GM23248 (cell line): ENCODE measurements at regions not wholly inside any gene's neighbourhood (a gene's known extent, or its start where the extent isn't known, plus 50 kb on each side); places are given as distances from the start of the nearest gene placed in this dataset.

ENCODE experiments used
- DNase-seq: peaks from one replicate; pipeline ENCODE4 v3.0.0-alpha.2; 2015
- H2AFZ ChIP-seq: fragments of 200-600 bp; sonication (generic); 2 replicates; pipeline ENCODE4 v1.6.1; 2016; ENCODE audit warnings: antibody characterized with exemption
- H3F3A ChIP-seq: fragments of 200-600 bp; sonication (generic); 2 replicates; pipeline ENCODE4 v1.6.1; 2016; ENCODE audit warnings: mild to moderate bottlenecking, antibody characterized with exemption, mixed run types; ENCODE audit not compliant: insufficient read depth
- H3K27ac ChIP-seq: fragments of 200-600 bp; sonication (generic); 2 replicates; pipeline ENCODE4 v1.5.1; 2016; ENCODE audit warnings: mild to moderate bottlenecking
- H3K27me3 ChIP-seq: fragments of 200-600 bp; sonication (generic); replicated peaks from 2 replicates; pipeline ENCODE4 v1.6.1; 2016; ENCODE audit warnings: mild to moderate bottlenecking; ENCODE audit not compliant: insufficient read depth
- H3K36me3 ChIP-seq: fragments of 200-600 bp; sonication (generic); 2 replicates; pipeline ENCODE4 v1.6.1; 2016; ENCODE audit warnings: low read depth, mild to moderate bottlenecking
- H3K4me1 ChIP-seq: fragments of 200-600 bp; sonication (generic); 2 replicates; pipeline ENCODE4 v1.6.1; 2016; ENCODE audit warnings: mild to moderate bottlenecking; ENCODE audit not compliant: insufficient read depth
- H3K4me2 ChIP-seq: fragments of 200-600 bp; sonication (generic); one replicate; pipeline ENCODE4 v1.6.1; 2016; ENCODE audit warnings: mild to moderate bottlenecking; ENCODE audit not compliant: unreplicated experiment
- H3K4me3 ChIP-seq: fragments of 200-600 bp; sonication (generic); 2 replicates; pipeline ENCODE4 v1.5.1; 2016; ENCODE audit warnings: mild to moderate bottlenecking
- H3K79me2 ChIP-seq: fragments of 200-600 bp; sonication (generic); 2 replicates; pipeline ENCODE4 v1.6.1; 2016; ENCODE audit warnings: mild to moderate bottlenecking; ENCODE audit not compliant: insufficient read depth
- H3K9ac ChIP-seq: fragments of 200-600 bp; sonication (generic); 2 replicates; pipeline ENCODE4 v1.6.1; 2016; ENCODE audit warnings: mild to moderate bottlenecking
- H3K9me2 ChIP-seq: fragments of 200-600 bp; sonication (generic); 2 replicates; pipeline ENCODE4 v1.6.1; 2016; ENCODE audit warnings: mixed run types, mild to moderate bottlenecking, moderate library complexity; ENCODE audit not compliant: insufficient read depth
- H3K9me3 ChIP-seq: fragments of 200-600 bp; sonication (generic); one replicate; pipeline ENCODE4 v1.6.1; 2017; ENCODE audit warnings: low read depth
- H4K20me1 ChIP-seq: fragments of 200-600 bp; sonication (generic); 2 replicates; pipeline ENCODE4 v1.6.0; 2016; ENCODE audit not compliant: insufficient read depth
- EZH2 ChIP-seq: fragments of 200-600 bp; sonication (generic); IDR thresholded peaks from 2 replicates; pipeline ENCODE4 v1.6.1; 2018; ENCODE audit warnings: antibody characterized with exemption, mild to moderate bottlenecking; ENCODE audit not compliant: insufficient read depth, poor library complexity, severe bottlenecking
- EZH2phosphoT487 ChIP-seq: fragments of 200-600 bp; sonication (generic); IDR thresholded peaks from 2 replicates; pipeline ENCODE4 v1.6.1; 2018; ENCODE audit warnings: antibody characterized with exemption, moderate library complexity, mild to moderate bottlenecking, low read depth; ENCODE audit not compliant: insufficient read depth
- WGBS, 2 experiments: methylation state at CpG; one replicate each; pipeline ENCODE4 v1.1.6; 2015 to 2017; ENCODE audit warnings: low lambda C conversion rate in 2 of 2, low coverage in 1 of 2; ENCODE audit errors: missing lambda C conversion rate in 2 of 2; 5-methylcytosine and 5-hydroxymethylcytosine counted together
- in situ Hi-C: fragments of 300-500 bp; cut with MboI; formaldehyde crosslinking; loops from 2 replicates; pipeline ENCODE4 v1.15.0; 2020

DNA sequence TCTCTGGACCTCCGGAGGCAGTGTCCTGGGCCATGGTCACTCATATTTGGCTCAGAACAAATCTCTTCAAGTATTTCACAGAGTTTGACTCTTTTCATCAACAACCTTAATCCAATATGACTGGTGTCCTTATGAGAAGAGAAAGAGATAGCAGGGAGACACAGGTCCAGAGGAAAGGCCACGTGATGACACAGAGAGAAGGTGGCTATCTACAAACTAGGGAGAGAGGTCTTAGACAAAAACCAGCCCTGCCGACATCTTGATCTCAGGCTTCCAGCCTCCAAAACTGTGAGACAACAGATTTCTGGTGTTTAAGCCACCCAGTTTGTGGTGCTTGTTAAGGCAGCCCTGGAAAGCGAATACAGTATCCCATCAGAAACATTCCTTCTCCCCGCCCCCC is 237.1 kb upstream of the PROK2 start:
- H3K27ac ChIP-seq, result no peak overlapping the region
- no peak for TF ChIP-seq EZH2
- TF ChIP-seq EZH2phosphoT487, result no peak
- WGBS, 2 experiments, result 88 to 89% methylated on average over 5 of the region's 5 CpGs
- no peaks in the 10 kb centered on the region for H3F3A ChIP-seq
- no peaks in the 10 kb centered on the region for H4K20me1 ChIP-seq
- no peaks in the 10 kb centered on the region for H3K36me3 ChIP-seq
- no peaks in the 10 kb centered on the region for H3K9me3 ChIP-seq
- DNase-seq, result no peak
- no peak overlapping the region for H3K4me3 ChIP-seq
- no peaks in the 10 kb centered on the region for H3K79me2 ChIP-seq
- H3K4me1 ChIP-seq, result peaks cover 15% of the 10 kb centered on the region
- no peak overlapping the region for H2AFZ ChIP-seq
- no peak overlapping the region for H3K4me2 ChIP-seq
- H3K9ac ChIP-seq, result no peak overlapping the region
- no peaks in the 10 kb centered on the region for H3K9me2 ChIP-seq
- no peaks in the 10 kb centered on the region for H3K27me3 ChIP-seq
- in situ Hi-C loops, result no loop called here

DNA sequence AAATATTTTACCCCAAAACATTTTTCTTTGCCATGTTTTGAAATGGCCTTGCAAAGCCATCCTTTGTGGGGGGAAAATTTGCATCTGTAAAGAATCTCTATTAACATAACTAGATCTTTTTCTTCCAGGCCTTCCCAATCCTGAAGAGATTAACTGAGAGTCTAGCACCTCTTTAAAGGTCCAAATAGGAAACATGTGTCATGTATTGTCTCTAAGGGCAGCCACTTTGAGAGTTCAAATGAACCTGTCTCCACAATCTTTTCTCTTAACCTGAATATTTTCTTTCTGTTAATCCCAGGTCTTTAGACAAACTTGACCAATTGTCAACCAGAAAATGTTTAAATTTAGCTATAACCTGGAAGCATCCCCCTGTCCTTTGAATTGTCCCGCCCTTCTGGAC is 236.6 kb upstream of the PROK2 start:
- H3K4me1 ChIP-seq, result peaks cover 15% of the 10 kb centered on the region
- H3K4me2 ChIP-seq, result no peak overlapping the region
- DNase-seq, result no peak
- no peaks in the 10 kb centered on the region for H3K27me3 ChIP-seq
- no peaks in the 10 kb centered on the region for H3K36me3 ChIP-seq
- no peaks in the 10 kb centered on the region for H3K79me2 ChIP-seq
- no peak overlapping the region for H3K27ac ChIP-seq
- H2AFZ ChIP-seq, result no peak overlapping the region
- H3K9me2 ChIP-seq, result no peaks in the 10 kb centered on the region
- WGBS, 2 experiments, result 80 to 93% methylated on average over 1 of the region's 1 CpG
- no peaks in the 10 kb centered on the region for H3F3A ChIP-seq
- in situ Hi-C loops, result no loop called here
- H3K4me3 ChIP-seq, result no peak overlapping the region
- no peaks in the 10 kb centered on the region for H3K9me3 ChIP-seq
- H3K9ac ChIP-seq, result no peak overlapping the region
- no peaks in the 10 kb centered on the region for H4K20me1 ChIP-seq
- no peak for TF ChIP-seq EZH2phosphoT487
- no peak for TF ChIP-seq EZH2

GRCh38 chr3:72018343-72018984 is 233.5 kb upstream of the PROK2 start:
- peak overlapping the region; percentile 20; the same call in 1 of the 2 replicates for H2AFZ ChIP-seq
- peak; percentile 59 for DNase-seq
- H3F3A ChIP-seq, result no peaks in the 10 kb centered on the region
- 0 out of 2 replicates have a peak overlapping the region, but pooled peaks have one; percentile 13 for H3K27ac ChIP-seq
- H3K9me2 ChIP-seq, result no peaks in the 10 kb centered on the region
- peaks cover 15% of the 10 kb centered on the region for H3K4me1 ChIP-seq
- WGBS, 2 experiments, result 73 to 75% methylated on average over 5 of the region's 5 CpGs
- H3K79me2 ChIP-seq, result no peaks in the 10 kb centered on the region
- TF ChIP-seq EZH2phosphoT487 (no peak), EZH2 (no peak)
- no peaks in the 10 kb centered on the region for H3K27me3 ChIP-seq
- in situ Hi-C loops, result no loop called here
- H3K9ac ChIP-seq, result no peak overlapping the region
- peak overlapping the region; percentile 34 for H3K4me2 ChIP-seq
- no peaks in the 10 kb centered on the region for H3K9me3 ChIP-seq
- H3K36me3 ChIP-seq, result no peaks in the 10 kb centered on the region
- H3K4me3 ChIP-seq, result no peak overlapping the region
- no peaks in the 10 kb centered on the region for H4K20me1 ChIP-seq

DNA sequence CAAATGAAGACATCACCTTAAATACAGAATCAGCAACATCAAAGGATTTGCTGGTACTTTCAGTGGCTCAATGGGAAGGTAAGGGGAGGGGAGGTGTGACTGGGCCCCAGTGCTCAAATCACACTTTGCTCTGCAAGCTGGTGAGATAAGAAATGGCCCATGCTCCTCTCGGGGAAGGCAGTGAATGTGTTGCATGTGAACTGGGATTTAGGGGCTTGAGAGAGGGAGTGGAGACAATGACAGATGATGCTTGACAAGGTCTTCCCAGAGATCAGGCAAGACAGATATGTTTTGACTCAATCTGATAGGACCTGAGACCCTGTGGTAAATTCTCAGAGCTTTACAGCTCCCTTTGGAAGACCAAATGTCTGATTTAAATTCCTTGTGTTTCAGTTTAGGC is 233.0 kb upstream of the PROK2 start:
- WGBS, 2 experiments, result 100% methylated on average over 1 of the region's 1 CpG
- Histone ChIP-seq H3K36me3 (no peaks in the 10 kb centered on the region), H3K79me2 (no peaks in the 10 kb centered on the region), H3K4me3 (no peak overlapping the region), H2AFZ (0 out of 2 replicates have a peak overlapping the region, but pooled peaks have one; percentile 20), H3K4me1 (peaks cover 15% of the 10 kb centered on the region), H3K9me2 (no peaks in the 10 kb centered on the region), H3K27me3 (no peaks in the 10 kb centered on the region), H3K9me3 (no peaks in the 10 kb centered on the region), H3K4me2 (no peak overlapping the region), H4K20me1 (no peaks in the 10 kb centered on the region), H3K9ac (no peak overlapping the region), H3K27ac (no peak overlapping the region), H3F3A (no peaks in the 10 kb centered on the region)
- no peak for DNase-seq
- no peak for TF ChIP-seq EZH2phosphoT487
- no peak for TF ChIP-seq EZH2
- in situ Hi-C loops, result no loop called here
